OCI-LY3 (cell line): ENCODE measurements at regions not wholly inside any gene's neighbourhood (a gene's known extent, or its start where the extent isn't known, plus 50 kb on each side); places are given as distances from the start of the nearest gene placed in this dataset.

ENCODE experiments used
- EZH2phosphoT487 ChIP-seq: fragments of 200-600 bp; shearing (Covaris generic); IDR thresholded peaks from 2 replicates; pipeline ENCODE4 v1.6.1; 2018; ENCODE audit warnings: antibody characterized with exemption, mixed run types, low read depth
- TF ChIP-seq, protein P1 (sequence below): fragments of 200-600, 300-600 bp; sonication (generic); IDR thresholded peaks from 2 replicates; pipeline ENCODE4 v1.5.1; 2014; ENCODE audit warnings: antibody characterized with exemption, low read length, low read depth

- TF ChIP-seq, protein P1, sequence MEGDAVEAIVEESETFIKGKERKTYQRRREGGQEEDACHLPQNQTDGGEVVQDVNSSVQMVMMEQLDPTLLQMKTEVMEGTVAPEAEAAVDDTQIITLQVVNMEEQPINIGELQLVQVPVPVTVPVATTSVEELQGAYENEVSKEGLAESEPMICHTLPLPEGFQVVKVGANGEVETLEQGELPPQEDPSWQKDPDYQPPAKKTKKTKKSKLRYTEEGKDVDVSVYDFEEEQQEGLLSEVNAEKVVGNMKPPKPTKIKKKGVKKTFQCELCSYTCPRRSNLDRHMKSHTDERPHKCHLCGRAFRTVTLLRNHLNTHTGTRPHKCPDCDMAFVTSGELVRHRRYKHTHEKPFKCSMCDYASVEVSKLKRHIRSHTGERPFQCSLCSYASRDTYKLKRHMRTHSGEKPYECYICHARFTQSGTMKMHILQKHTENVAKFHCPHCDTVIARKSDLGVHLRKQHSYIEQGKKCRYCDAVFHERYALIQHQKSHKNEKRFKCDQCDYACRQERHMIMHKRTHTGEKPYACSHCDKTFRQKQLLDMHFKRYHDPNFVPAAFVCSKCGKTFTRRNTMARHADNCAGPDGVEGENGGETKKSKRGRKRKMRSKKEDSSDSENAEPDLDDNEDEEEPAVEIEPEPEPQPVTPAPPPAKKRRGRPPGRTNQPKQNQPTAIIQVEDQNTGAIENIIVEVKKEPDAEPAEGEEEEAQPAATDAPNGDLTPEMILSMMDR: no peak
- no peak for TF ChIP-seq EZH2phosphoT487
Measured at GRCh38 chr13:37986811-37987210, 117.2 kb upstream of the TRPC4 start.
